DND-41 (cell line): ENCODE measurements at regions not wholly inside any gene's neighbourhood (a gene's known extent, or its start where the extent isn't known, plus 50 kb on each side); places are given as distances from the start of the nearest gene placed in this dataset.

Source experiments
- ATAC-seq: fragments of 200-7000 bp; cut with Tn5 transposase; 3 replicates; pipeline ENCODE4 v1.9.1; 2021; ENCODE audit warnings: low read depth; ENCODE audit not compliant: insufficient read depth
- DNase-seq: peaks from one replicate; pipeline ENCODE4 v3.0.0-alpha.2; 2020
- H2AFZ ChIP-seq: 2 replicates; pipeline ENCODE4 v1.6.0; 2012; ENCODE audit warnings: low read depth, low read length
- H3K27ac ChIP-seq: 2 replicates; pipeline ENCODE4 v1.5.1; 2012; ENCODE audit warnings: low read length, inconsistent platforms
- H3K27me3 ChIP-seq: fragments of 200-600 bp; sonication (generic); 2 replicates; pipeline ENCODE4 v1.6.0; 2012; ENCODE audit warnings: low read length, mild to moderate bottlenecking, inconsistent platforms; ENCODE audit not compliant: insufficient read depth, poor library complexity
- H3K36me3 ChIP-seq: 2 replicates; pipeline ENCODE4 v1.5.1; 2012; ENCODE audit warnings: low read length, inconsistent platforms; ENCODE audit not compliant: insufficient read depth
- H3K4me1 ChIP-seq: 2 replicates; pipeline ENCODE4 v1.5.1; 2012; ENCODE audit warnings: mild to moderate bottlenecking, low read length; ENCODE audit not compliant: insufficient read depth
- H3K4me2 ChIP-seq: 2 replicates; pipeline ENCODE4 v1.6.0; 2012; ENCODE audit warnings: mild to moderate bottlenecking, moderate library complexity, low read length, inconsistent platforms; ENCODE audit not compliant: insufficient read depth
- H3K4me3 ChIP-seq, 2 experiments: fragments of 200-600 bp in 1 of 2; shearing (Covaris generic) in 1 of 2; 2 replicates each; pipeline ENCODE4 v1.5.1; 2012 to 2016; ENCODE audit warnings: inconsistent platforms in 2 of 2, low read length in 2 of 2, mild to moderate bottlenecking in 2 of 2, low read depth in 1 of 2, moderate library complexity in 1 of 2
- H3K79me2 ChIP-seq: 2 replicates; pipeline ENCODE4 v1.6.0; 2012; ENCODE audit warnings: low read length, inconsistent platforms; ENCODE audit not compliant: insufficient read depth
- H3K9ac ChIP-seq: 2 replicates; pipeline ENCODE4 v1.6.0; 2012; ENCODE audit warnings: low read depth, mild to moderate bottlenecking, inconsistent platforms, low read length, moderate library complexity
- H3K9me3 ChIP-seq: 2 replicates; pipeline ENCODE4 v1.5.1; 2012; ENCODE audit warnings: low read length, moderate library complexity, mild to moderate bottlenecking, inconsistent platforms; ENCODE audit not compliant: insufficient read depth, severe bottlenecking
- H4K20me1 ChIP-seq: 2 replicates; pipeline ENCODE4 v1.6.0; 2012; ENCODE audit warnings: low read length; ENCODE audit not compliant: insufficient read depth
- EZH2 ChIP-seq: IDR thresholded peaks from 3 replicates; pipeline ENCODE4 v1.6.1; 2012; ENCODE audit warnings: borderline replicate concordance, low read depth, mild to moderate bottlenecking, moderate library complexity, low read length, inconsistent platforms; ENCODE audit not compliant: severe bottlenecking
- TF ChIP-seq, protein P1 (sequence below): IDR thresholded peaks from 2 replicates; pipeline ENCODE4 v1.5.1; 2012; ENCODE audit warnings: borderline replicate concordance, low read length, moderate library complexity, mild to moderate bottlenecking; ENCODE audit not compliant: poor library complexity, severe bottlenecking; ENCODE audit errors: extremely low read depth

DNA sequence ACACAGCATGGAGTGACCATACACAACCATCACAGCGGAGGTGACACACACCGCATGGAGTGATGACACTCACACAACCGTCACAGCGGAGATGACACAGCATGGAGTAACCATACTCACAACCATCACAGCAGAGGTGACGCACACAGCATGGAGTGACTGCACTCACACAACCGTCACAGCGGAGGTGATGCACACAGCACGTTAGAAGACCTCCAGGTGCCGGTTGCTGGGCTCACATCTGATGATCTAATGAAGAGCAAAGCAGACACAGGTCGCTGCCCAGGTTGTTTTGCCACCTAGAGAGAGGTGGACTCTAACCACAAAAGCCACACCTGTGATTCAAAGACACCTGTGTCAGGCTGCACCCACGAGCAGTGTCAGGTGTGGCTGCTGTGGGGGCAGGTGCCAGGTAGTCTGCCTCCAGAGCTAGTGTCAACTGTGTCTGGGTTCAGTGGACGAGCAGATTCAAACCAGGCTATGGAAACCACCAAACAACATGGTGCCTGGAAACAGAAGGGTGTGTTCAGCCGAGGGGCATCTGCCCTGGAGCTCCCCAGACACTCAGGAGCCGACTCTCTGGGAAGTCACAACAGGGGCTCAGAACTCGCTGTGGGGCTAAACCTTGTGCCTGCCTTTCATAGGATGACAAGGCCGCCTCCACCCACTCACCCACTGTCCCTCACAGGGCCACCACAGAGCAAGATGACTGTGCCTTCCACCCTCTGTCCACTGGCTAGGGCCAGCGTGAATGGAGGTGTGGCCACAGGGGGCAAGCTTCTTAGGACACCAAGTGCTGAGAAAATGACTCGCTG is 608.2 kb downstream of the TBC1D22A start:
- H3K9ac ChIP-seq = no peak overlapping the region

DNA sequence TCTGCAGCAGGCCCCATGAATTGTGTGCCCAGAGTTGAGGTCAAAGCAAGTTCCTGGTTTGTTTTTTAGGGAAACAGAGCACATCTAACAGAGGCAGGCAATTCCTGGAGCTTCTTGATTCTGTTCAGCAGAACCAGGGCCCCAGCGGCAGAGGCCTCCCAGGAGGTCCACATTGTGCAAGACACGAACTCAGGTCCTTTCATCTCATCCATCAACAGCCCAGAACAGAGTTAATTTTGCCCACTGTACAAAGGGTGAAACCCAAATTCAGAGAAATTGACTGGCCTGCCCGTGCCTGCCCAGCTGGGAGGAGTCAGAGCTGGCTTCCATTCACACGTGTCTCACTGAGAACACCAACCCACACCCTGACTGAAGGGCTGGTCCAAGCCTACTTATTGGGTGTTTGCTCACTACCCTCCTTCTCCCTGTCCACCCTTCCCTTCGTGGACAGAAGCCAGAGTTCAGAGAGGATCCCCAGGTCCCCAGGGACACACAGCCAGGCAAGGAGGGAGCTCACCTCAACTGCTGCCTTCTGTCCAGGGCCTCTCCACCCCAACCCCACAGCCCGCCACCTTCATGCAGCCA is 607.1 kb downstream of the TBC1D22A start:
- TF ChIP-seq, protein P1, sequence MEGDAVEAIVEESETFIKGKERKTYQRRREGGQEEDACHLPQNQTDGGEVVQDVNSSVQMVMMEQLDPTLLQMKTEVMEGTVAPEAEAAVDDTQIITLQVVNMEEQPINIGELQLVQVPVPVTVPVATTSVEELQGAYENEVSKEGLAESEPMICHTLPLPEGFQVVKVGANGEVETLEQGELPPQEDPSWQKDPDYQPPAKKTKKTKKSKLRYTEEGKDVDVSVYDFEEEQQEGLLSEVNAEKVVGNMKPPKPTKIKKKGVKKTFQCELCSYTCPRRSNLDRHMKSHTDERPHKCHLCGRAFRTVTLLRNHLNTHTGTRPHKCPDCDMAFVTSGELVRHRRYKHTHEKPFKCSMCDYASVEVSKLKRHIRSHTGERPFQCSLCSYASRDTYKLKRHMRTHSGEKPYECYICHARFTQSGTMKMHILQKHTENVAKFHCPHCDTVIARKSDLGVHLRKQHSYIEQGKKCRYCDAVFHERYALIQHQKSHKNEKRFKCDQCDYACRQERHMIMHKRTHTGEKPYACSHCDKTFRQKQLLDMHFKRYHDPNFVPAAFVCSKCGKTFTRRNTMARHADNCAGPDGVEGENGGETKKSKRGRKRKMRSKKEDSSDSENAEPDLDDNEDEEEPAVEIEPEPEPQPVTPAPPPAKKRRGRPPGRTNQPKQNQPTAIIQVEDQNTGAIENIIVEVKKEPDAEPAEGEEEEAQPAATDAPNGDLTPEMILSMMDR = no peak
- no peak for TF ChIP-seq EZH2

More for the DNA sequence above, 608.2 kb downstream of the TBC1D22A start:
- TF ChIP-seq, protein P1 = no peak
- TF ChIP-seq EZH2 = no peak
- H3K9me3 ChIP-seq = no peaks in the 10 kb centered on the region
- H3K4me1 ChIP-seq = no peaks in the 10 kb centered on the region
- no peaks in the 10 kb centered on the region for H3K36me3 ChIP-seq
- no peaks in the 10 kb centered on the region; the same call in 1 of the 2 replicates for H4K20me1 ChIP-seq
- H3K4me2 ChIP-seq = no peak overlapping the region
- no peak overlapping the region for H2AFZ ChIP-seq
- H3K27ac ChIP-seq = no peak overlapping the region
- ATAC-seq = no peak
- H3K4me3 ChIP-seq = no peak overlapping the region
- H3K27me3 ChIP-seq = no peaks in the 10 kb centered on the region
- no peak for DNase-seq
- no peaks in the 10 kb centered on the region for H3K79me2 ChIP-seq

DNA sequence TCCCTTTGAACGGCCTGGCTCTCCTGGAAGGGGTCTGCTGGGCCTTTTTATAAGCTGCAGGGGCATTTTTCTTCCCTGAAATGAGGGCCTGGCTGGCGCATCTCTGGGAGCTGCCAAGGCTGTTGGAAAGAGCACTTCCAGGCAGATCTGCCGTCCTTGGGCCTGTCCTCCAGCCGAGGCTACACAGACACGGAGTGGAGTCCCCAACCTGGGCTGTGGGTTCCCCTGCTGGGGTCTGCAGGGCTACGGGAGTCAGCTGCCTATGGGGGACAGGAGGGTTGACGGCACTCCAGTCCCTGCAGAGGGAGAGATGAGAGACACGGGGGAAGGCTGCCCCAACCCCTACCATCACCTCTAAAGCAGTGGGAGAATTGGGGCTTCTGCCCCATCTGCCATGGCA is 606.6 kb downstream of the TBC1D22A start:
- no peak overlapping the region for H3K4me3 ChIP-seq
- no peak overlapping the region for H2AFZ ChIP-seq
- no peak overlapping the region for H3K4me2 ChIP-seq
- DNase-seq (no peak), ATAC-seq (no peak)
- no peaks in the 10 kb centered on the region for H3K9me3 ChIP-seq
- H3K36me3 ChIP-seq = no peaks in the 10 kb centered on the region
- TF ChIP-seq EZH2 = no peak
- TF ChIP-seq, protein P1 = no peak
- H3K9ac ChIP-seq = no peak overlapping the region
- H3K27me3 ChIP-seq = no peaks in the 10 kb centered on the region
- no peaks in the 10 kb centered on the region for H3K79me2 ChIP-seq
- no peak overlapping the region for H3K27ac ChIP-seq
- no peaks in the 10 kb centered on the region; the same call in 1 of the 2 replicates for H4K20me1 ChIP-seq
- no peaks in the 10 kb centered on the region for H3K4me1 ChIP-seq

More for the DNA sequence above, 607.1 kb downstream of the TBC1D22A start:
- no peak overlapping the region for H3K9ac ChIP-seq
- H3K27me3 ChIP-seq = no peaks in the 10 kb centered on the region
- H4K20me1 ChIP-seq = no peaks in the 10 kb centered on the region; the same call in 1 of the 2 replicates
- H3K27ac ChIP-seq = no peak overlapping the region
- H3K9me3 ChIP-seq = no peaks in the 10 kb centered on the region
- H3K79me2 ChIP-seq = no peaks in the 10 kb centered on the region
- no peaks in the 10 kb centered on the region for H3K36me3 ChIP-seq
- no peak overlapping the region for H3K4me3 ChIP-seq
- no peaks in the 10 kb centered on the region for H3K4me1 ChIP-seq
- no peak overlapping the region for H3K4me2 ChIP-seq
- no peak for DNase-seq
- H2AFZ ChIP-seq = no peak overlapping the region
- no peak for ATAC-seq
